ENCODE measurements at regions not wholly inside any gene's neighbourhood (a gene's known extent, or its start where the extent isn't known, plus 50 kb on each side); places are given as distances from the start of the nearest gene placed in this dataset.

- TF ChIP-seq, protein P1, sequence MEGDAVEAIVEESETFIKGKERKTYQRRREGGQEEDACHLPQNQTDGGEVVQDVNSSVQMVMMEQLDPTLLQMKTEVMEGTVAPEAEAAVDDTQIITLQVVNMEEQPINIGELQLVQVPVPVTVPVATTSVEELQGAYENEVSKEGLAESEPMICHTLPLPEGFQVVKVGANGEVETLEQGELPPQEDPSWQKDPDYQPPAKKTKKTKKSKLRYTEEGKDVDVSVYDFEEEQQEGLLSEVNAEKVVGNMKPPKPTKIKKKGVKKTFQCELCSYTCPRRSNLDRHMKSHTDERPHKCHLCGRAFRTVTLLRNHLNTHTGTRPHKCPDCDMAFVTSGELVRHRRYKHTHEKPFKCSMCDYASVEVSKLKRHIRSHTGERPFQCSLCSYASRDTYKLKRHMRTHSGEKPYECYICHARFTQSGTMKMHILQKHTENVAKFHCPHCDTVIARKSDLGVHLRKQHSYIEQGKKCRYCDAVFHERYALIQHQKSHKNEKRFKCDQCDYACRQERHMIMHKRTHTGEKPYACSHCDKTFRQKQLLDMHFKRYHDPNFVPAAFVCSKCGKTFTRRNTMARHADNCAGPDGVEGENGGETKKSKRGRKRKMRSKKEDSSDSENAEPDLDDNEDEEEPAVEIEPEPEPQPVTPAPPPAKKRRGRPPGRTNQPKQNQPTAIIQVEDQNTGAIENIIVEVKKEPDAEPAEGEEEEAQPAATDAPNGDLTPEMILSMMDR (conservative IDR thresholded peaks at IDR 0.05; ENCODE audit: low read length) = no peak
- no peak overlapping the region for H3K4me3 ChIP-seq (ENCODE audit: low read length)
- no peak for DNase-seq (ENCODE audit: low read depth)
These were observed 792.1 kb upstream of the RAB6C start for GRCh38 chr2:129187343-129187742.

DNA sequence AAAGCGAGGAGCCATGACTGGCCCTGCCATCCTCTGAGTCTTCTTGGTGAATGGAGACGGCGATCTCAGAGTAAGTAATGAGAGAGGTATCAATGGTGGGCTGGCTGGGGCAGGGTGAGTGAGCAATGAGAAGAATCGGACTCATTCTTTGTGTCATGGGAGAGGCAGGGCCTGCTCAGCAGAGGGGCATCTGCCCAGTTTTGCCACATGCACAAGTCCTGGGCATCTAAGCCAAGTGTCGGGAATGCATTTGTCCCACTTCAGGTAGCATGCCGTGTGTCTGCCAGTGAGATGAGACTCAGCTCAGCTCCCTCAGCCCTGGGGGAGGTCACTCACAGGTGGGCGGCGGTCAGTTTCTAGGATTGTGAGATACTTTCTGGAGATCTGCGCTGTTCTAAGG, 791.0 kb upstream of the RAB6C start:
- TF ChIP-seq, protein P1 (conservative IDR thresholded peaks at IDR 0.05; ENCODE audit: low read length) = no peak
- no peak for DNase-seq (ENCODE audit: low read depth)

DNA sequence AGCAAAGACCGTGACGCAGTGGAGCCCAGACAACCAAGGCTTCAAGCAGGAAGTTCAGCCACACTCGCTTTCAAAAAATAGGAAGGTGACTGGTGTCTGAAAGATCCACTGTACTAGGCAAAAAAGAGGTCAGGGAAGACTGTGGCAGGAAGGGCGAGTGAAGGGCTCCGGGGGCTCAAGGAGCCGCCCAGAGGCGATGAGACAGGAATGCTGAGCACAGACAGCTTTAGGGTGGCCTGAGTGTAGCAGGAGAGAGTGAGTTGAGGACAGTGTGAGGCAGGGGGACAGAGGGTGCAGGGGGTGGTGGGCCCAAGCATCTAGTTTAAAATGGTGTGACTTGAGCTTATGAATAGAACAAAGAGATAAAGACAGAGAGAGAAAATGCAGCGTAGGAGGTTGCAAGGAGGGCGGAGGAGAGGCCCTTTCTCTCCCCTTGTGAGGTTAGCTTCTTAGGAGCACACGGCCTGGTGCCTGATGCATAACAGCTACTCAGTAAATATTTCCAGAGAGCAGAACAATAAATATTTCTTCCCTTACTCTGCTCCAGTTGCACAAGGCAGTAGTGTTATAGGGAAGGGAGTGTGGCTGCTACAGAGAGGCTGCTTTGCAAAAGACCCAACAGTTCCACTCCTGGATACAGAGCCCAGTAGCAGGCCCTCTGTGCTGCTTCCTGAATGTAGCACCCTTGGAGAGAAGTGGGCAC, 789.7 kb upstream of the RAB6C start:
- no peak overlapping the region for H3K4me3 ChIP-seq (ENCODE audit: low read length)
- no peak for DNase-seq (ENCODE audit: low read depth)
- TF ChIP-seq, protein P1 (conservative IDR thresholded peaks at IDR 0.05; ENCODE audit: low read length) = no peak

More for the DNA sequence above, 791.0 kb upstream of the RAB6C start:
- no peak overlapping the region for H3K4me3 ChIP-seq (ENCODE audit: low read length)

DNA sequence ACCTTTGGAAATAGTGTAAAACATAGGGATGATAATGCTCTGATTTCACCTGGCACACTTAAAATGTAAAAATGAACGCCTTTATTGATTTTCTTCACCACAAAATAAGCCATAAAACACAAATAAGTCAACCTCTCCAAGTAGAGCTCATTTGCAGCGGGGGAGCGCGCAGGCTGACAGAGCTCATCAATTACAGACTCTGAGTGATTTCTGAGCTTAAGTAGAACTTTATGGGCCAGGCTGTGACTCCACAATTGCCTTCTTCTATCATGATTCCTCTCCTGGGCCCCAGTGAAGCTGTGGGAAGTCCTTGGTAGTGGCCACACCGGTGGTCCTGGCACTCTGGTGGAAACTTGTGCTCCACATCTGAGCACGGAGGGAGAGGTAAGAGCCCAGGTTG, 789.0 kb upstream of the RAB6C start:
- DNase-seq (ENCODE audit: low read depth) = no peak
- TF ChIP-seq, protein P1 (conservative IDR thresholded peaks at IDR 0.05; ENCODE audit: low read length) = no peak
- H3K4me3 ChIP-seq (ENCODE audit: low read length) = no peak overlapping the region

DNA sequence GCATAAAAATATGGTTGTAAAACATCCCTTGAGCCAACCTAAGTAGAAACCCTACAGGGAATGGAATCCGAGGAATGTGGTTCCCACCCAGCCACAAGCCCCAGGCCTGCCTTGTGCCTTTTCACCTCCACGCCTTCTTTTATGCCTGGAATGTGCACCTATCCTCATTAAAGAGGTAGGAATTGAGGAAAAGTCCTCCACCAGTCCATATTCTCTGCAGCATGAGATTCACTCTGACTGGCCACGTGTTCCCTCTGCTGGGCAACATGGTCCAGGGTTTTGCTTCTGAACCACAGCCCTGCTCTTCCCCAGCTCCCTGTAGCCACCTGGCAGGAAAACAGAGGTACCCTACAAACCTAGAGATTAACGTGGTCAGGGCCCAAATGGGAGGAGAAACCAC, 787.9 kb upstream of the RAB6C start:
- TF ChIP-seq, protein P1 (conservative IDR thresholded peaks at IDR 0.05; ENCODE audit: low read length) = no peak
- DNase-seq (ENCODE audit: low read depth) = no peak
- H3K4me3 ChIP-seq (ENCODE audit: low read length) = no peak overlapping the region

DNA sequence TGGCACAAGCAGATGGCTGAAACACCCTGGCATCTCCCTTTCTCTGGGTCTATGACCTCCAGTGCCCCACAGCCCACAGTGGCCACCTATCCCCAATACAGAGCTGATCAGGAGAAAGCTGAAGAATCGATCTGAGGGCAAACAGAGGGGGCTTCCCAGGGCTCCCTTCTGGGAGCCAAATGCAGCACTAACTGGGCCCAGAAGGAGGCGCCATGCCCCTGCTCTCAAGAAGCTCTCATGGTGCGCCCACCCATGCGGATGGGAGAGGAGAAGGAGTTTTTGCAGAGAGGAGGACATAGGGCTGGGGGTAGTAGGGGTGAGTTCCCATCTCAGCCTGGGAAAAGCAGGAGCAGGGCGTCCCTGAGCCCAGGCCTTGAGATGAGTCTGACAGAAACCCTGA, 787.3 kb upstream of the RAB6C start:
- no peak overlapping the region for H3K4me3 ChIP-seq (ENCODE audit: low read length)
- no peak for DNase-seq (ENCODE audit: low read depth)
- TF ChIP-seq, protein P1 (conservative IDR thresholded peaks at IDR 0.05; ENCODE audit: low read length) = no peak

GRCh38 chr2:129192841-129193253, 786.6 kb upstream of the RAB6C start:
- DNase-seq (ENCODE audit: low read depth) = no peak
- TF ChIP-seq, protein P1 (conservative IDR thresholded peaks at IDR 0.05; ENCODE audit: low read length) = no peak
- H3K4me3 ChIP-seq (ENCODE audit: low read length) = no peak overlapping the region

All from AG10803 (cell line).